SH-SY5Y (cell line): ENCODE measurements at regions not wholly inside any gene's neighbourhood (a gene's known extent, or its start where the extent isn't known, plus 50 kb on each side); places are given as distances from the start of the nearest gene placed in this dataset.
A peak's percentile ranks its signal among the peaks of the same experiment; 100 is the strongest.

Experiments used
- GATA2 ChIP-seq: IDR thresholded peaks from 2 replicates; pipeline ENCODE4 v1.6.1; 2011; ENCODE audit warnings: mild to moderate bottlenecking, low read depth, low read length
- GATA3 ChIP-seq: IDR thresholded peaks from 2 replicates; pipeline ENCODE4 v1.6.1; 2011; ENCODE audit warnings: low read depth, mild to moderate bottlenecking, low read length, moderate library complexity

- TF ChIP-seq GATA2: peak; percentile 21; the same call in 1 of the 2 replicates
- no peak for TF ChIP-seq GATA3
These were observed 192.3 kb upstream of the FOXF1 start for GRCh38 chr16:86317813-86318650.
